HG02759 (cell line): ENCODE measurements at regions not wholly inside any gene's neighbourhood (a gene's known extent, or its start where the extent isn't known, plus 50 kb on each side); places are given as distances from the start of the nearest gene placed in this dataset.
"Not testable (repeated sequence)": the region's sequence is repeated elsewhere in the genome, so short reads cannot be mapped to it uniquely, and the experiment has no call there.

Experiments
- ATAC-seq: cut with Tn5 transposase; IDR thresholded peaks from one replicate; pipeline ENCODE4 v1.9.1; 2021; ENCODE audit warnings: mild to moderate bottlenecking, moderate library complexity; ENCODE audit not compliant: unreplicated experiment

DNA sequence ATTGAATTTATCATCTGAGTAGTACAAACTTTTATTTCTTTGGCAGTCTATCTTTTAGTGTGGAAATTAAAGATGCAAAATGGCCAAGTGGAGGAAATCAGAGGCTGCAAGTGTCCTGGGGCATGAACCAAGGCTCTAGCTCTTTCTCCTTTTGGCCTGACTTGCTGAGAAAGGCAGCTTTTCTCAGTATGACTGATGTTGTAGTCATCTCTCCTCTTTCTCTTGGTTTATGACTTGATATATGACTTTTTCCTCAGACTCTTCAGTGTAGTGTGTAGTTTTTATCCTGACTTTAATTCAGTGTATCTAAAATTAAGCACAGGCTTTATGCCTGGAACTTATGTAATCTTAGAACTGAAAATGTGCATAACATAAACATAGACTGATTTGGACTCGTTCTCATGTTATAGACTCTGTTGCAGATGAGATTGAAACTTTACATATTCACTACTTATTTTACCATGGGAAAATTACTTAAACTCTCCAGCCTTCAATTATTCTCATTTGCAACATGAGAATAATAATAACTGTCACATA is 65.7 kb downstream of the SLITRK5 start:
- no peak for ATAC-seq

GRCh38 chr13:87754097-87754496 is 82.9 kb downstream of the SLITRK5 start:
- no peak for ATAC-seq

GRCh38 chr13:87769445-87769844 is 98.3 kb downstream of the SLITRK5 start:
- ATAC-seq, result no peak

DNA sequence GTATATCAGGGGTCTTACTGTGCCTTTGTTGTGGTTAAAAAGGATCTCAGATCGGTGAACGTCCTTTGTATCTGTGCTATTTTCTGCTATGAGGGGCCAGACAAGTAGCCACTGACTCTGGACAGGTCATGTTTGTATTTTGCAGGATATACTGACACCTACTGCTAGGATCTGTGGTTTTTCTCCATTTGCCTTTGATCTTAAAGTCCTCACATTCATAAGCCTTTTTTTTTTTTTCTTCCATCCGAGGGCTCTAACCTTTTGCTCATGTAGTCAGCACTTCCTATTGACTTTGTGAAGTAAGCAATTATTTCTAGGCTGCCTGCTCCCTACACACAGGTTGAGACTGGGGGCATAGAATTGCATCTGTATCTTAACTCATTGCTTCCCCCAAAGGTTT is 106.2 kb downstream of the SLITRK5 start:
- no peak for ATAC-seq

GRCh38 chr13:87778128-87778527 is 107.0 kb downstream of the SLITRK5 start:
- ATAC-seq, result no peak

DNA sequence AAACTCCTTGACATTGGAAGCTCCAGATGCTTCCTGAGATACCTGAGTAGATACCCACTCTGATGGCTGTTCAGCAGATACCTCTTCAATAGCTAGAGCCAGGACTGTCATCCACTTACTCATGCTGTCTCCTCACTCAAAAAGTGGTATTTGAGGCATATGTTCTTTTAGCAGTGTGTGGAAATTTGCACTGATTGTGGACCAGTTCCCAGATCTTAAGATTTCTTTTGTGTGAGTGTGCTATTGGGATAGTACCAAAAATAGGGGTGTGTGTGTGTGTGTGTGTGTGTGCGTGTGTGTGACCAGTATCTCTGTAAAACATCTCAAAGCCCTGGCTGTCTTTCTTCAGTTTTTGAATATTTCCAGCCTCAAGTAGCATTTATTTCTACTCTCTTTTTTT is 108.3 kb downstream of the SLITRK5 start:
- no peak for ATAC-seq

GRCh38 chr13:87783366-87783765 is 112.2 kb downstream of the SLITRK5 start:
- ATAC-seq, result no peak

- ATAC-seq, result no peak
Measured at GRCh38 chr13:87788363-87788762, 117.2 kb downstream of the SLITRK5 start.

- no peak for ATAC-seq
Measured at GRCh38 chr13:87792878-87793277, 121.7 kb downstream of the SLITRK5 start.

DNA sequence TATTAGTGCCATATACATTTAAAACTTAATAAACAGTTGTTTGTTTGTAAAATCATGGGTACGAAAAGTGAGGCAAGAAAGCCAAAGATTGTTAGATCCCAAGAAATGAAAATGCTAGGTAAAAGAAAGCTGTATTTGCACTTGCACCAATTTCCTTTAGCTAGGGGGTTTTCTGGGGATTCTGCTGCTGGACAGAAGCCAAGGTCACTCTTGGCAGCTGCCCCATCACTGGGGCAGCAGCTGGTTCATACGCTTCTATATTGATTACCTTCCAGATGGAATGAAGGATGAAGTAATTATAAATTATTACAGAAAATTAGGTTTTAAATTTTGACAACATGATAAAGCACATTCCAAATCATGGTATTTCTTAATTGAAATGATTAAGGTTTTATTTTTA is 127.4 kb downstream of the SLITRK5 start:
- ATAC-seq, result no peak

DNA sequence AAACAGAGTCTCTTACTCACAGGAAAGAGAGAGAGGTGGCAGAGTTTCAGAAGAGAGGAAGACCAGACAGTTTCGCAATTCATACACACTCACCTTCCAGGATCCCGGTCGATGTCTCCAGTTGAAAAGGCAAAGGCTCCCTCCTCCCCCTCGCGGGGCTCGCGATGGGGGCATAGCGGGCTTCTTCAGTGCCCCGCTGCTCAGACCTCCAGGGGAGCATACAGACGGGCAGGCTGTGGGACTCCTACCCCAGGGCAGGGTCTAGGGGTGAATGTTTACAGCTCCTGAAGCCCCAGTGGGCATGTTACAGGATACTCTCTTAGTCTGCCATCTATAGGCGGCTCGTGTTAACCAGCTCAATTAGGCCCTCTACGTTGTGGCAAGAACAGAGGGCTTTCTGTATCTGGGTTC is 139.2 kb downstream of the SLITRK5 start:
- ATAC-seq, result no peak

- ATAC-seq, result no peak
Measured at GRCh38 chr13:87810920-87811344, 139.8 kb downstream of the SLITRK5 start.

GRCh38 chr13:87814403-87814802 is 143.2 kb downstream of the SLITRK5 start:
- ATAC-seq, result no peak

- ATAC-seq, result no peak
Measured at GRCh38 chr13:87820241-87820640, 149.1 kb downstream of the SLITRK5 start.

DNA sequence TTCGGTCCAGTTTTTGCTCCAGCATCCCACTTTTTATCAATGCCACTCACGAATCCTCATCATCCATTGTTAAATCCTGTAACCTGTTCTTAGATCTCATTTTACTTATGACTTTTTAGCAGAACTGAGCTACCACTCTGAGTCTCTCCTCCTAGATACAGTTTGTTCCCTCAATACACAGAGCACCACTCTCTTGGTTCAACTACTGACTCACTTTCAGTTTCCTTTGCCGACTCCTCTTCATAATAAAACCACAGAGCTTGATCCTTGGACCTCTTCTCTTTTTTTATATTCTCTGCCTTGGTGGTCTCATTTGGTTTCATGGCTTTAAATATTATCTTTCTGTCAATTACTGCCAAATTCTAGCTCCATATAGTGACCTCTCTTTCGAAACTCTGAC is 150.3 kb downstream of the SLITRK5 start:
- no peak for ATAC-seq

DNA sequence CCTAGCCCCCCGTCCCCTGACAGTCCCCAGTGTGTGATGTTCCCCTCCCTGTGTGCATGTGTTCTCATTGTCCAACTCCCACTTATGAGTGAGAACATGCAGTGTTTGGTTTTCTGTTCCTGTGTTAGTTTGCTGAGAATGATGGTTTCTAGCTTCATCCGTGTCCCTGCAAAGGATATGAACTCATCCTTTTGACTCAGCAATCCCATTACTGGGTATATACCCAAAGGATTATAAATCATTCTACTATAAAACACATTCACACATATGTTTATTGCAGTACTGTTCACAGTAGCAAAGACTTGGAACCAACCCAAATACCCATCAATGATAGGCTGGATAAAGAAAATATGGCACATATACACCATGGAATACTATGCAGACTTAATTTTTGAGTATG is 155.1 kb downstream of the SLITRK5 start:
- ATAC-seq, result not testable (repeated sequence)

DNA sequence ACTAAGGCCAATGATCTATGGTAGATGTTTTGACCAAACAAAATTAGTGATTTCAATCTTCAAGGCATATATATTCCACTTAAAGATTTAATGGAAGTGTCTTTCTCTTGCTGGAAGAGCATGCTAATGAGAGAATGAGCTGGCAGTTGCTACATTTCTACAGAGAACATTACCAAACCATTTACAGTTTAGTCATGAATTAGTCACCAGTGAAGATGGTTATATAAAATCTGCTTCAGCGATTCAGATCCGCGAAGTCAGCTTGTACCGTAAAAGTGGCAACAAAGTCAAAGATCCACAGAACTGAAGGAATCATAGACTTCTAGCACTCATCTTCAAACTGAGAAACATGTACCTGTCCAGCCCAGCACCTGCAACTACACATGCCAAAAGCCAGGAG is 156.3 kb downstream of the SLITRK5 start:
- no peak for ATAC-seq

- no peak for ATAC-seq
Measured at GRCh38 chr13:87837522-87837921, 166.4 kb downstream of the SLITRK5 start.

DNA sequence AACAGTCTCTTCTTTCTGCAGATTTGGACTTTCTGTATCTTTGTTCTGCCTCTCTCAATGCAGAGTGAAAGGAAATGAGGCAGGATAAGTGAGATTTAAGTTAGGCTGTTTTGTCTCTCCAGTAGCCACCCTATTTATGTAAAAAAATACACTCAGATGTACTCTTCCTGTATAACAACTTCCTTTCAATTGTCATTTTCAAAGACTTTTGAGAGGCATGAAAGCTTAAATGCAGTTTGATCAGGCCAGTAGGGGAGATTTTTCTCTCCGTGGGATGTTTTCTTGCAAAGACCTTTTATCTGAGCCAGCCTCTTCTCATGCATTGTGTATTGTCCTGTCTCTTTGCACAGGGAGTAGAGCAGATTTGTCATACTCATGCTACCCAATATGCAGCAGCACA is 166.8 kb downstream of the SLITRK5 start:
- no peak for ATAC-seq

DNA sequence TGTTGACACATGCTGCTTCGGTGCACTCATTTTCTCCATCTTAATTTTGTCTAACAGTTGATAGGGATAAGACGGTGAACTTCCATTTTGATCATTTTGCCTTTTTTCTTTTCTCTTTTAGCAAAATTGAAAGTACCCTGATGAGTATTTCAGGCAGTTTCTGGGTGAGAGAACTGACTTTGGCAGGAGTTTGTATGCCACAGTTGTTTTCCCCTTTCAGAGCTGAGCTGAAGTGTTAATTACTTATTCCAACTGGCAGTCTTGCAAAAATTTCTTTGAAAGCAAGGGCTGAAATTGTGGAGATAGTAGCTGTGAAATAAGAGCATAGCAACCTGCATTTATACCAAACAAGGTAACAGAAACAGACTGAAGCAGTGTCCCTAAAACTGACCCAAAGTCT is 180.2 kb downstream of the SLITRK5 start:
- no peak for ATAC-seq

GRCh38 chr13:87855553-87855952 is 184.4 kb downstream of the SLITRK5 start:
- ATAC-seq, result no peak

- no peak for ATAC-seq
Measured at GRCh38 chr13:87859261-87859660, 188.1 kb downstream of the SLITRK5 start.

DNA sequence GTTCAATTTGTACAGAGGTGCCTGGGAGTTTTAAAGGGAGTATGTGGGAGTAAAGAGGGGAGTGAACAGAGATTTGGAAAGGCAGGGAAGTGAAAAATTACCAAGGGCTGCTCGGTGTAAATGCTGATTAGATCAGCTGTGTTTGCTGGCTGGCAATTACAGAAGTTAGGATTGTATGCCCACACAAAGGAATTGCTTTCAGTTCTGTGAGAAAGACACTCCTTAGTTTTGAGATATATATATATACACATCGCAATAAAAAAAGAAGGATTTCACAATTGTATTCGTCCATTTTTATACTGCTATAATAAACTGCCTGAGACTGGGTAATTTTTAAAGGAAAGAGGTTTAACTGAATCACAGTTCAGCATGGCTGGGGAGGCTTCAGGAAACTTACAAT is 196.3 kb downstream of the SLITRK5 start:
- ATAC-seq, result no peak

DNA sequence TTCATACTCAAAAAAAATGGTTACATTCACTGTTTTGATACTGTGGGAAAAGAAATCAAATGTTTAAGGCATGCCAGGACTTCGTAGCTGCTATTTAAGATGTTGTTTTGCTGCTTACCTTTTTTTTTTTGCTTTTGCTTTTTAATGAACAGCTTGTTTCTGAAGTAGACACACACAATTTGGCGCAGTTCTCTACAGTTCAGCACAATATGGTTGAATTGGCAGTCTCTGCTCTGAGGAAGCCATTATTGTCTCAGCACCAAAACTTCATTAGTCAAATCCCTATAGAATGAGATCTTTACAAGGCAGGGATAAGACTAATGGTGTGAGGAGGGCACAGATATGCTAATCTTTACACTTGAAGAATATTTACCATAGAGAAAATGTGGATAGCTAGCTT is 197.6 kb downstream of the SLITRK5 start:
- ATAC-seq, result no peak
